ENCODE measurements at regions not wholly inside any gene's neighbourhood (a gene's known extent, or its start where the extent isn't known, plus 50 kb on each side); places are given as distances from the start of the nearest gene placed in this dataset.

GRCh38 chr5:99449786-99450185, 521.0 kb upstream of the CHD1 start:
- ATAC-seq = no peak
- no peak for TF ChIP-seq GLIS3 (CRISPR knock-in tag; IDR thresholded peaks at IDR 0.05)
- TF ChIP-seq ISL1 (CRISPR knock-in tag; IDR thresholded peaks at IDR 0.05) = no peak
- no peak for TF ChIP-seq ZNF70 (CRISPR knock-in tag; IDR thresholded peaks at IDR 0.05)
- TF ChIP-seq TCF4 (CRISPR knock-in tag; IDR thresholded peaks at IDR 0.05; ENCODE audit: borderline replicate concordance) = no peak
- TF ChIP-seq ZC3H10 (CRISPR knock-in tag; IDR thresholded peaks at IDR 0.05) = no peak
- TF ChIP-seq BACH2 (CRISPR knock-in tag; IDR thresholded peaks at IDR 0.05; ENCODE audit: borderline replicate concordance) = no peak
- no peak for TF ChIP-seq RARB (CRISPR knock-in tag; IDR thresholded peaks at IDR 0.05)
- TF ChIP-seq, protein P1, sequence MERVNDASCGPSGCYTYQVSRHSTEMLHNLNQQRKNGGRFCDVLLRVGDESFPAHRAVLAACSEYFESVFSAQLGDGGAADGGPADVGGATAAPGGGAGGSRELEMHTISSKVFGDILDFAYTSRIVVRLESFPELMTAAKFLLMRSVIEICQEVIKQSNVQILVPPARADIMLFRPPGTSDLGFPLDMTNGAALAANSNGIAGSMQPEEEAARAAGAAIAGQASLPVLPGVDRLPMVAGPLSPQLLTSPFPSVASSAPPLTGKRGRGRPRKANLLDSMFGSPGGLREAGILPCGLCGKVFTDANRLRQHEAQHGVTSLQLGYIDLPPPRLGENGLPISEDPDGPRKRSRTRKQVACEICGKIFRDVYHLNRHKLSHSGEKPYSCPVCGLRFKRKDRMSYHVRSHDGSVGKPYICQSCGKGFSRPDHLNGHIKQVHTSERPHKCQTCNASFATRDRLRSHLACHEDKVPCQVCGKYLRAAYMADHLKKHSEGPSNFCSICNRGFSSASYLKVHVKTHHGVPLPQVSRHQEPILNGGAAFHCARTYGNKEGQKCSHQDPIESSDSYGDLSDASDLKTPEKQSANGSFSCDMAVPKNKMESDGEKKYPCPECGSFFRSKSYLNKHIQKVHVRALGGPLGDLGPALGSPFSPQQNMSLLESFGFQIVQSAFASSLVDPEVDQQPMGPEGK (CRISPR knock-in tag; IDR thresholded peaks at IDR 0.05; ENCODE audit: borderline replicate concordance) = no peak
- no peak for TF ChIP-seq SNAI2 (CRISPR knock-in tag; IDR thresholded peaks at IDR 0.05)
- TF ChIP-seq ESRRG (CRISPR knock-in tag; IDR thresholded peaks at IDR 0.05) = no peak
- no peak for TF ChIP-seq CSRNP3 (CRISPR knock-in tag; IDR thresholded peaks at IDR 0.05)
- no peak for TF ChIP-seq TOX (CRISPR knock-in tag; IDR thresholded peaks at IDR 0.05; ENCODE audit: borderline replicate concordance)
- no peak for TF ChIP-seq ZFP3 (CRISPR knock-in tag; IDR thresholded peaks at IDR 0.05)
- no peak for TF ChIP-seq ZNF8 (CRISPR knock-in tag; IDR thresholded peaks at IDR 0.05)

GRCh38 chr5:99445805-99446204, 517.0 kb upstream of the CHD1 start:
- no peak for ATAC-seq
- TF ChIP-seq ZC3H10 (CRISPR knock-in tag; IDR thresholded peaks at IDR 0.05) (no peak), BACH2 (CRISPR knock-in tag; IDR thresholded peaks at IDR 0.05; ENCODE audit: borderline replicate concordance) (no peak), CSRNP3 (CRISPR knock-in tag; IDR thresholded peaks at IDR 0.05) (no peak), CSDC2 (CRISPR knock-in tag; IDR thresholded peaks at IDR 0.05) (no peak), ZNF70 (CRISPR knock-in tag; IDR thresholded peaks at IDR 0.05) (no peak), POU6F1 (CRISPR knock-in tag; IDR thresholded peaks at IDR 0.05; ENCODE audit: borderline replicate concordance, low read depth) (no peak), ZFP30 (CRISPR knock-in tag; IDR thresholded peaks at IDR 0.05) (no peak), PPARA (CRISPR knock-in tag; IDR thresholded peaks at IDR 0.05; ENCODE audit: borderline replicate concordance) (no peak), GLIS3 (CRISPR knock-in tag; IDR thresholded peaks at IDR 0.05) (no peak), ESRRG (CRISPR knock-in tag; IDR thresholded peaks at IDR 0.05) (no peak), RARB (CRISPR knock-in tag; IDR thresholded peaks at IDR 0.05) (no peak), ARNTL (CRISPR knock-in tag; IDR thresholded peaks at IDR 0.05; ENCODE audit: borderline replicate concordance, low read depth) (no peak), TOX (CRISPR knock-in tag; IDR thresholded peaks at IDR 0.05; ENCODE audit: borderline replicate concordance) (no peak), SNAI2 (CRISPR knock-in tag; IDR thresholded peaks at IDR 0.05) (no peak), OSR1 (CRISPR knock-in tag; IDR thresholded peaks at IDR 0.05) (no peak)
- TF ChIP-seq, protein P2, sequence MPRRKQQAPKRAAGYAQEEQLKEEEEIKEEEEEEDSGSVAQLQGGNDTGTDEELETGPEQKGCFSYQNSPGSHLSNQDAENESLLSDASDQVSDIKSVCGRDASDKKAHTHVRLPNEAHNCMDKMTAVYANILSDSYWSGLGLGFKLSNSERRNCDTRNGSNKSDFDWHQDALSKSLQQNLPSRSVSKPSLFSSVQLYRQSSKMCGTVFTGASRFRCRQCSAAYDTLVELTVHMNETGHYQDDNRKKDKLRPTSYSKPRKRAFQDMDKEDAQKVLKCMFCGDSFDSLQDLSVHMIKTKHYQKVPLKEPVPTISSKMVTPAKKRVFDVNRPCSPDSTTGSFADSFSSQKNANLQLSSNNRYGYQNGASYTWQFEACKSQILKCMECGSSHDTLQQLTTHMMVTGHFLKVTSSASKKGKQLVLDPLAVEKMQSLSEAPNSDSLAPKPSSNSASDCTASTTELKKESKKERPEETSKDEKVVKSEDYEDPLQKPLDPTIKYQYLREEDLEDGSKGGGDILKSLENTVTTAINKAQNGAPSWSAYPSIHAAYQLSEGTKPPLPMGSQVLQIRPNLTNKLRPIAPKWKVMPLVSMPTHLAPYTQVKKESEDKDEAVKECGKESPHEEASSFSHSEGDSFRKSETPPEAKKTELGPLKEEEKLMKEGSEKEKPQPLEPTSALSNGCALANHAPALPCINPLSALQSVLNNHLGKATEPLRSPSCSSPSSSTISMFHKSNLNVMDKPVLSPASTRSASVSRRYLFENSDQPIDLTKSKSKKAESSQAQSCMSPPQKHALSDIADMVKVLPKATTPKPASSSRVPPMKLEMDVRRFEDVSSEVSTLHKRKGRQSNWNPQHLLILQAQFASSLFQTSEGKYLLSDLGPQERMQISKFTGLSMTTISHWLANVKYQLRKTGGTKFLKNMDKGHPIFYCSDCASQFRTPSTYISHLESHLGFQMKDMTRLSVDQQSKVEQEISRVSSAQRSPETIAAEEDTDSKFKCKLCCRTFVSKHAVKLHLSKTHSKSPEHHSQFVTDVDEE (CRISPR knock-in tag; IDR thresholded peaks at IDR 0.05) = no peak

GRCh38 chr5:99441235-99441634, 512.4 kb upstream of the CHD1 start:
- no peak for ATAC-seq
- TF ChIP-seq ZFP3 (CRISPR knock-in tag; IDR thresholded peaks at IDR 0.05) (no peak), ISL1 (CRISPR knock-in tag; IDR thresholded peaks at IDR 0.05) (no peak), ZNF8 (CRISPR knock-in tag; IDR thresholded peaks at IDR 0.05) (no peak)
- TF ChIP-seq, protein P3, sequence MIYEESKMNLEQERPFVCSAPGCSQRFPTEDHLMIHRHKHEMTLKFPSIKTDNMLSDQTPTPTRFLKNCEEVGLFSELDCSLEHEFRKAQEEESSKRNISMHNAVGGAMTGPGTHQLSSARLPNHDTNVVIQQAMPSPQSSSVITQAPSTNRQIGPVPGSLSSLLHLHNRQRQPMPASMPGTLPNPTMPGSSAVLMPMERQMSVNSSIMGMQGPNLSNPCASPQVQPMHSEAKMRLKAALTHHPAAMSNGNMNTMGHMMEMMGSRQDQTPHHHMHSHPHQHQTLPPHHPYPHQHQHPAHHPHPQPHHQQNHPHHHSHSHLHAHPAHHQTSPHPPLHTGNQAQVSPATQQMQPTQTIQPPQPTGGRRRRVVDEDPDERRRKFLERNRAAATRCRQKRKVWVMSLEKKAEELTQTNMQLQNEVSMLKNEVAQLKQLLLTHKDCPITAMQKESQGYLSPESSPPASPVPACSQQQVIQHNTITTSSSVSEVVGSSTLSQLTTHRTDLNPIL (CRISPR knock-in tag; IDR thresholded peaks at IDR 0.05; ENCODE audit: low read depth) = no peak

Measured in SK-N-SH treated with all-trans-retinoic acid at 6 μM for 48 hours (cell line).